HCT116 (cell line): ENCODE measurements at regions not wholly inside any gene's neighbourhood (a gene's known extent, or its start where the extent isn't known, plus 50 kb on each side); places are given as distances from the start of the nearest gene placed in this dataset.

Source experiments
- CTCF ChIP-seq, 3 experiments: fragments of 200-600 bp in 1 of 3; sonication (generic) in 1 of 3; IDR thresholded peaks in 2 of 3; conservative IDR thresholded peaks in 1 of 3; 2 replicates each; pipeline ENCODE4 v1.5.1; 2012 to 2017; ENCODE audit warnings: low read depth in 2 of 3, low read length in 2 of 3, antibody characterized with exemption in 1 of 3, borderline replicate concordance in 1 of 3, control low read depth in 1 of 3, mild to moderate bottlenecking in 1 of 3, mixed read lengths in 1 of 3, mixed run types in 1 of 3, moderate library complexity in 1 of 3; ENCODE audit not compliant: insufficient read depth in 1 of 3
- EGR1 ChIP-seq: IDR thresholded peaks from 2 replicates; pipeline ENCODE4 v1.6.1; 2012; ENCODE audit warnings: low read depth
- ELF1 ChIP-seq: IDR thresholded peaks from 2 replicates; pipeline ENCODE4 v1.6.1; 2012; ENCODE audit warnings: low read depth, borderline replicate concordance
- EZH2 ChIP-seq: fragments of 200-600 bp; sonication (generic); IDR thresholded peaks from 2 replicates; pipeline ENCODE4 v1.6.1; 2017; ENCODE audit warnings: antibody characterized with exemption, mixed run types
- EZH2phosphoT487 ChIP-seq: fragments of 200-600 bp; IDR thresholded peaks from 2 replicates; pipeline ENCODE4 v1.6.1; 2018; ENCODE audit warnings: antibody characterized with exemption, borderline replicate concordance
- MAX ChIP-seq: IDR thresholded peaks from 2 replicates; pipeline ENCODE4 v1.6.1; 2012
- POLR2A ChIP-seq: IDR thresholded peaks from 2 replicates; pipeline ENCODE4 v1.7.0; 2011; ENCODE audit warnings: borderline replicate concordance; ENCODE audit not compliant: insufficient read depth, insufficient read length; ENCODE audit errors: extremely low read depth
- POLR2AphosphoS5 ChIP-seq: IDR thresholded peaks from 2 replicates; pipeline ENCODE4 v1.6.1; 2011; ENCODE audit warnings: mild to moderate bottlenecking, low read depth, low read length, moderate library complexity
- RAD21 ChIP-seq: IDR thresholded peaks from 2 replicates; pipeline ENCODE4 v1.6.1; 2012; ENCODE audit warnings: low read depth, mild to moderate bottlenecking
- SIN3A ChIP-seq: IDR thresholded peaks from 2 replicates; pipeline ENCODE4 v1.6.1; 2012; ENCODE audit warnings: low read depth
- TCF7L2 ChIP-seq: IDR thresholded peaks from 2 replicates; pipeline ENCODE4 v1.7.0; 2011; ENCODE audit warnings: borderline replicate concordance, inconsistent platforms; ENCODE audit not compliant: insufficient read depth, insufficient read length; ENCODE audit errors: extremely low read depth
- YY1 ChIP-seq: IDR thresholded peaks from 2 replicates; pipeline ENCODE4 v1.6.1; 2011; ENCODE audit warnings: low read length, low read depth, moderate library complexity, mild to moderate bottlenecking; ENCODE audit not compliant: insufficient replicate concordance; ENCODE audit errors: extremely low read depth

- no peak for TF ChIP-seq CTCF (IDR thresholded peaks at IDR 0.05 in 2 of 3, conservative IDR thresholded peaks at IDR 0.05 in 1 of 3; ENCODE audit: borderline replicate concordance in 1 of 3, insufficient read depth in 1 of 3, low read depth in 2 of 3, low read length in 2 of 3)
- TF ChIP-seq ELF1, result no peak
- no peak for TF ChIP-seq EZH2
- TF ChIP-seq POLR2A, result no peak
- no peak for TF ChIP-seq RAD21
- TF ChIP-seq MAX, result no peak
- no peak for TF ChIP-seq TCF7L2
- TF ChIP-seq EZH2phosphoT487, result no peak
- TF ChIP-seq POLR2AphosphoS5, result no peak
- TF ChIP-seq YY1, result no peak
- TF ChIP-seq SIN3A, result no peak
- TF ChIP-seq EGR1, result no peak
These were observed 258.7 kb upstream of the RAB6C start for GRCh38 chr2:129720761-129721160.
